Osteoblast (primary cell): ENCODE measurements at regions not wholly inside any gene's neighbourhood (a gene's known extent, or its start where the extent isn't known, plus 50 kb on each side); places are given as distances from the start of the nearest gene placed in this dataset.
A peak's percentile ranks its signal among the peaks of the same experiment; 100 is the strongest.

Source experiments
- DNase-seq: peaks from one replicate; pipeline ENCODE4 v3.0.0; 2011; ENCODE audit warnings: low spot score, mixed read lengths; ENCODE audit not compliant: insufficient read length; ENCODE audit errors: missing footprints
- H2AFZ ChIP-seq: 2 replicates; pipeline ENCODE4 v1.6.0; 2011; ENCODE audit warnings: mild to moderate bottlenecking, low read length
- H3K27ac ChIP-seq: 2 replicates; pipeline ENCODE4 v1.5.1; 2011; ENCODE audit warnings: mild to moderate bottlenecking, low read depth, low read length, moderate library complexity
- H3K27me3 ChIP-seq: 2 replicates; pipeline ENCODE4 v1.6.0; 2012; ENCODE audit warnings: mild to moderate bottlenecking, control low read depth, inconsistent platforms, low read length, moderate library complexity; ENCODE audit not compliant: insufficient read depth
- H3K36me3 ChIP-seq: 2 replicates; pipeline ENCODE4 v1.5.1; 2011; ENCODE audit warnings: mild to moderate bottlenecking, low read length, control low read depth, moderate library complexity; ENCODE audit not compliant: insufficient read depth
- H3K4me1 ChIP-seq: 2 replicates; pipeline ENCODE4 v1.5.1; 2011; ENCODE audit warnings: mild to moderate bottlenecking, low read length, control low read depth, moderate library complexity; ENCODE audit not compliant: insufficient read depth
- H3K4me2 ChIP-seq: 2 replicates; pipeline ENCODE4 v1.6.0; 2011; ENCODE audit warnings: mild to moderate bottlenecking, low read length; ENCODE audit not compliant: insufficient read depth
- H3K4me3 ChIP-seq: fragments of 200-600 bp; sonication (generic); 3 replicates; pipeline ENCODE4 v1.5.1; 2012; ENCODE audit warnings: mild to moderate bottlenecking, low read length, inconsistent platforms; ENCODE audit not compliant: insufficient read depth
- H3K79me2 ChIP-seq: 2 replicates; pipeline ENCODE4 v1.6.0; 2012; ENCODE audit warnings: mild to moderate bottlenecking, low read length, control low read depth, inconsistent platforms; ENCODE audit not compliant: insufficient read depth
- H3K9me3 ChIP-seq: 2 replicates; pipeline ENCODE4 v1.5.1; 2011; ENCODE audit warnings: low read depth, low read length, control low read depth
- H4K20me1 ChIP-seq: 2 replicates; pipeline ENCODE4 v1.6.0; 2012; ENCODE audit warnings: mild to moderate bottlenecking, low read length, control low read depth; ENCODE audit not compliant: insufficient read depth
- TF ChIP-seq, protein P1 (sequence below): IDR thresholded peaks from 2 replicates; pipeline ENCODE4 v1.5.1; 2011; ENCODE audit warnings: mild to moderate bottlenecking, low read depth, low read length, moderate library complexity; ENCODE audit errors: extremely low read depth

- H2AFZ ChIP-seq: no peak overlapping the region
Observed at GRCh38 chr11:80096736-80097135, 655.9 kb upstream of the TENM4 start.

DNA sequence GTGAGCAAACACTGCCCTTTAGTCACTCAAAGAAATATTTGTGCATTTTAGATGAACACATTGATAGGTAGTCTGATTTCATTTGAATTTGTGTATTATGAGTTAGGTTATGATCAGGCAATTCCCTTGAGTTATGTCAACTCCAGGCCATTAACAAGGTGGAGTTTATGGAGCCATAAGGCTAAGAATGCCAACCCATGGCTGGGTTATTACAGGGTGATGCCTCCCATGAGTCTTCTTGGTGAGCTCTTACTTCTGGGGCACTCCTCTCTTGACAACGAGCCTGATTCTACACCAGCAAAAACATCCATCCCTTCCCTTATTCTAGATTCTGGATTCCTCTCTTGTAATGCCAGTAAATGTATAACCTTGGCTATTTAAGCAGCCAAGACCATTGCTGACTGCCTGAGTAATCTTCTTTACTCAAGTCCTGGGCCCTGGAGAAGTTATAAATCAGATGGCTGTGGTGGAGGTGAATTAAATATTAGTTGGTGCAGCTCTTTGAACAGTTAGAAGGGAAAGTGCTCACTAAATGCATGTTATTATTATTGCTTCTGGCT lies 645.7 kb upstream of the TENM4 start:
- Histone ChIP-seq H3K27me3 (no peaks in the 10 kb centered on the region), H2AFZ (no peak overlapping the region), H3K9me3 (no peaks in the 10 kb centered on the region), H3K36me3 (no peaks in the 10 kb centered on the region), H3K79me2 (no peaks in the 10 kb centered on the region), H3K4me1 (no peaks in the 10 kb centered on the region), H3K4me3 (no peak overlapping the region), H4K20me1 (no peaks in the 10 kb centered on the region), H3K4me2 (no peak overlapping the region), H3K27ac (no peak overlapping the region)
- no peak for DNase-seq
- TF ChIP-seq, protein P1, sequence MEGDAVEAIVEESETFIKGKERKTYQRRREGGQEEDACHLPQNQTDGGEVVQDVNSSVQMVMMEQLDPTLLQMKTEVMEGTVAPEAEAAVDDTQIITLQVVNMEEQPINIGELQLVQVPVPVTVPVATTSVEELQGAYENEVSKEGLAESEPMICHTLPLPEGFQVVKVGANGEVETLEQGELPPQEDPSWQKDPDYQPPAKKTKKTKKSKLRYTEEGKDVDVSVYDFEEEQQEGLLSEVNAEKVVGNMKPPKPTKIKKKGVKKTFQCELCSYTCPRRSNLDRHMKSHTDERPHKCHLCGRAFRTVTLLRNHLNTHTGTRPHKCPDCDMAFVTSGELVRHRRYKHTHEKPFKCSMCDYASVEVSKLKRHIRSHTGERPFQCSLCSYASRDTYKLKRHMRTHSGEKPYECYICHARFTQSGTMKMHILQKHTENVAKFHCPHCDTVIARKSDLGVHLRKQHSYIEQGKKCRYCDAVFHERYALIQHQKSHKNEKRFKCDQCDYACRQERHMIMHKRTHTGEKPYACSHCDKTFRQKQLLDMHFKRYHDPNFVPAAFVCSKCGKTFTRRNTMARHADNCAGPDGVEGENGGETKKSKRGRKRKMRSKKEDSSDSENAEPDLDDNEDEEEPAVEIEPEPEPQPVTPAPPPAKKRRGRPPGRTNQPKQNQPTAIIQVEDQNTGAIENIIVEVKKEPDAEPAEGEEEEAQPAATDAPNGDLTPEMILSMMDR: no peak

More at GRCh38 chr11:80096736-80097135, 655.9 kb upstream of the TENM4 start:
- H3K4me2 ChIP-seq: peak overlapping the region; percentile 9
- H3K27me3 ChIP-seq: no peaks in the 10 kb centered on the region
- no peaks in the 10 kb centered on the region for H4K20me1 ChIP-seq
- peak; percentile 80 for DNase-seq
- TF ChIP-seq, protein P1: no peak
- no peaks in the 10 kb centered on the region for H3K79me2 ChIP-seq
- no peak overlapping the region for H3K27ac ChIP-seq
- peaks cover 18% of the 10 kb centered on the region for H3K4me1 ChIP-seq
- no peak overlapping the region for H3K4me3 ChIP-seq
- no peaks in the 10 kb centered on the region for H3K36me3 ChIP-seq
- no peaks in the 10 kb centered on the region for H3K9me3 ChIP-seq

DNA sequence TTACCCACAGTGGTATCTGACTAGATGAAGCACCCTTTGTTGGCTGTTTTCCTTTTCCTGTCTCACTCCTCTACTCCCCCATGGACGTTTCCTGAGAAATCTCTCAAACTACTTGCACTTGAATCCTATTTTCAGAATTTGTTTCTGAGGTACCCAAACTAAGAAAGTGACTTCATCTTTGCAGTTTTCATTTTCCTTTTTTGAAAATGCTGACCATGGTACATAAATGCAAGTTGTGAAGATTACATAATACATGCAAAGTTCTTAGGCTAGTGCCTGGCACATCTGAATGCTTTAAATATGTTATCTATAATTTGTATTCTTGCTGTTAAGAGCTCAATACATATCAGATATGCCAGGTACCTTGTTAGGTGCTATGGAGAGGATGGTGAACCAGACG lies 644.7 kb upstream of the TENM4 start:
- no peaks in the 10 kb centered on the region for H3K79me2 ChIP-seq
- H3K4me1 ChIP-seq: no peaks in the 10 kb centered on the region
- H4K20me1 ChIP-seq: no peaks in the 10 kb centered on the region
- no peaks in the 10 kb centered on the region for H3K36me3 ChIP-seq
- H2AFZ ChIP-seq: no peak overlapping the region
- no peak for DNase-seq
- TF ChIP-seq, protein P1: no peak
- H3K4me3 ChIP-seq: no peak overlapping the region
- H3K4me2 ChIP-seq: no peak overlapping the region
- no peak overlapping the region for H3K27ac ChIP-seq
- no peaks in the 10 kb centered on the region for H3K27me3 ChIP-seq
- no peaks in the 10 kb centered on the region for H3K9me3 ChIP-seq

GRCh38 chr11:80084608-80085007 lies 643.8 kb upstream of the TENM4 start:
- DNase-seq: no peak
- no peak overlapping the region for H3K4me3 ChIP-seq
- H3K4me2 ChIP-seq: no peak overlapping the region

More at GRCh38 chr11:80084608-80085007, 643.8 kb upstream of the TENM4 start:
- no peak overlapping the region for H3K27ac ChIP-seq
- no peaks in the 10 kb centered on the region for H3K9me3 ChIP-seq
- no peaks in the 10 kb centered on the region for H3K4me1 ChIP-seq
- H3K79me2 ChIP-seq: no peaks in the 10 kb centered on the region
- H3K36me3 ChIP-seq: no peaks in the 10 kb centered on the region
- H4K20me1 ChIP-seq: no peaks in the 10 kb centered on the region
- no peaks in the 10 kb centered on the region for H3K27me3 ChIP-seq
- H2AFZ ChIP-seq: no peak overlapping the region
- TF ChIP-seq, protein P1: no peak
